Gastrocnemius medialis (tissue), 4 donors: ENCODE measurements at regions not wholly inside any gene's neighbourhood (a gene's known extent, or its start where the extent isn't known, plus 50 kb on each side); places are given as distances from the start of the nearest gene placed in this dataset.

ENCODE experiments used
- ATAC-seq, 2 donors: fragments of 150-250 bp; one replicate each; pipeline ENCODE4 v1.9.1; 2016
- DNase-seq, 2 donors: peaks; one replicate each; pipeline ENCODE4 v3.0.0-alpha.2; 2019
- H3K27ac ChIP-seq, 4 donors: fragments of 200-600 bp; sonication (generic); 1 replicate in 1 of 4; 2 replicates in 3 of 4; pipeline ENCODE4 v1.5.1; 2016 to 2018; ENCODE audit warnings: mild to moderate bottlenecking in 2 of 4, moderate library complexity in 1 of 4
- H3K27me3 ChIP-seq, 3 donors: fragments of 200-600 bp; sonication (generic) in 2 of 3; 1 replicate in 1 of 3; 2 replicates in 2 of 3; pipeline versions ENCODE4 v1.5.1 to v1.6.0; 2016 to 2019; ENCODE audit warnings: mild to moderate bottlenecking in 1 of 3, moderate library complexity in 1 of 3
- H3K36me3 ChIP-seq, 2 donors: fragments of 200-600 bp; sonication (generic) in 1 of 2; one replicate each; pipeline ENCODE4 v1.5.1; 2017 to 2018
- H3K4me1 ChIP-seq, 2 donors: fragments of 200-600 bp; sonication (generic) in 1 of 2; one replicate each; pipeline ENCODE4 v1.5.1; 2016 to 2017; ENCODE audit warnings: mild to moderate bottlenecking in 2 of 2
- H3K4me3 ChIP-seq, 4 donors: fragments of 200-600 bp; sonication (generic) in 3 of 4; 1 replicate in 1 of 4; 2 replicates in 3 of 4; pipeline ENCODE4 v1.5.1; 2016 to 2019; ENCODE audit warnings: mild to moderate bottlenecking in 2 of 4
- H3K9me3 ChIP-seq, 3 donors: fragments of 200-600 bp; sonication (generic) in 2 of 3; 1 replicate in 1 of 3; 2 replicates in 2 of 3; pipeline ENCODE4 v1.5.1; 2016 to 2019
- CTCF ChIP-seq, 5 experiments: fragments of 450-650 bp in 3 of 5; fragments of 200-600 bp in 2 of 5; sonication (generic) in 2 of 5; IDR thresholded peaks in 4 of 5; conservative IDR thresholded peaks in 1 of 5; 1 replicate in 4 of 5; 2 replicates in 1 of 5; pipeline ENCODE4 v1.5.1; 2016 to 2019; ENCODE audit warnings: antibody characterized with exemption in 5 of 5, mild to moderate bottlenecking in 3 of 5, moderate library complexity in 3 of 5
- POLR2A ChIP-seq, 2 donors: fragments of 450-650 bp; IDR thresholded peaks; one replicate each; pipeline ENCODE4 v1.6.1; 2017; ENCODE audit warnings: antibody characterized with exemption in 2 of 2, mild to moderate bottlenecking in 2 of 2, moderate library complexity in 2 of 2
- in situ Hi-C, 4 donors: fragments of 200-750 bp; cut with MboI; loops; one replicate each; pipeline versions ENCODE4 v1.15.0 to v1.8.0; 2017; ENCODE audit warnings: low sequenced_read_pairs in 4 of 4
- intact Hi-C: fragments of 100-400 bp; cut with DNase I; formaldehyde crosslinking; loops from one replicate; pipeline ENCODE4 v1.15.1; 2023; ENCODE audit warnings: low total_unique reads

GRCh38 chr16:80105751-80106150 is 435.0 kb upstream of the DYNLRB2 start:
- DNase-seq: no peak
- no peak overlapping the region for H3K27ac ChIP-seq
- intact Hi-C loops: no loop called here

GRCh38 chr16:80105160-80105559 is 435.6 kb upstream of the DYNLRB2 start:
- intact Hi-C loops: no loop called here
- Histone ChIP-seq H3K27me3 (no peaks in the 10 kb centered on the region), H3K9me3 (no peaks in the 10 kb centered on the region), H3K27ac (no peak overlapping the region), H3K36me3 (no peaks in the 10 kb centered on the region), H3K4me3 (no peak overlapping the region), H3K4me1 (no peaks in the 10 kb centered on the region)
- DNase-seq: no peak
- no peak for TF ChIP-seq CTCF (IDR thresholded peaks at IDR 0.05 in 4 of 5, conservative IDR thresholded peaks at IDR 0.05 in 1 of 5)
- no peak for TF ChIP-seq POLR2A (IDR thresholded peaks at IDR 0.05)
- ATAC-seq: no peak
- in situ Hi-C loops: no loop called here

More at GRCh38 chr16:80105751-80106150, 435.0 kb upstream of the DYNLRB2 start:
- Histone ChIP-seq H3K4me1 (no peaks in the 10 kb centered on the region), H3K9me3 (no peaks in the 10 kb centered on the region), H3K36me3 (no peaks in the 10 kb centered on the region), H3K27me3 (no peaks in the 10 kb centered on the region), H3K4me3 (no peak overlapping the region)
- in situ Hi-C loops: no loop called here
- TF ChIP-seq CTCF (IDR thresholded peaks at IDR 0.05 in 4 of 5, conservative IDR thresholded peaks at IDR 0.05 in 1 of 5) (no peak), POLR2A (IDR thresholded peaks at IDR 0.05) (no peak)
- ATAC-seq: no peak

GRCh38 chr16:80104401-80104800 is 436.4 kb upstream of the DYNLRB2 start:
- Histone ChIP-seq H3K9me3 (no peaks in the 10 kb centered on the region), H3K36me3 (no peaks in the 10 kb centered on the region), H3K27ac (no peak overlapping the region), H3K4me3 (no peak overlapping the region), H3K4me1 (no peaks in the 10 kb centered on the region), H3K27me3 (no peaks in the 10 kb centered on the region)
- DNase-seq (no peak), ATAC-seq (no peak)
- TF ChIP-seq CTCF (IDR thresholded peaks at IDR 0.05 in 4 of 5, conservative IDR thresholded peaks at IDR 0.05 in 1 of 5) (no peak), POLR2A (IDR thresholded peaks at IDR 0.05) (no peak)
- intact Hi-C loops (no loop called here), in situ Hi-C loops (no loop called here)

- intact Hi-C loops: no loop called here
- TF ChIP-seq POLR2A (IDR thresholded peaks at IDR 0.05): no peak
- TF ChIP-seq CTCF (IDR thresholded peaks at IDR 0.05 in 4 of 5, conservative IDR thresholded peaks at IDR 0.05 in 1 of 5): no peak
- in situ Hi-C loops: no loop called here
- Histone ChIP-seq H3K36me3 (no peaks in the 10 kb centered on the region), H3K27ac (no peak overlapping the region), H3K27me3 (no peaks in the 10 kb centered on the region), H3K9me3 (no peaks in the 10 kb centered on the region), H3K4me1 (no peaks in the 10 kb centered on the region), H3K4me3 (no peak overlapping the region)
- DNase-seq (no peak), ATAC-seq (no peak)
These were observed 437.3 kb upstream of the DYNLRB2 start for GRCh38 chr16:80103463-80103862.

GRCh38 chr16:80100846-80101451 is 439.8 kb upstream of the DYNLRB2 start:
- DNase-seq: no peak
- H3K27ac ChIP-seq: no peak overlapping the region
- no peak for TF ChIP-seq POLR2A (IDR thresholded peaks at IDR 0.05)
- TF ChIP-seq CTCF (IDR thresholded peaks at IDR 0.05 in 4 of 5, conservative IDR thresholded peaks at IDR 0.05 in 1 of 5): no peak
- in situ Hi-C loops: no loop called here
- intact Hi-C loops: no loop called here
- H3K4me1 ChIP-seq: no peaks in the 10 kb centered on the region
- H3K27me3 ChIP-seq: no peaks in the 10 kb centered on the region
- no peak for ATAC-seq
- no peaks in the 10 kb centered on the region for H3K9me3 ChIP-seq
- no peaks in the 10 kb centered on the region for H3K36me3 ChIP-seq
- no peak overlapping the region for H3K4me3 ChIP-seq
